Inflammatory macrophage (primary cell): ENCODE measurements at regions not wholly inside any gene's neighbourhood (a gene's known extent, or its start where the extent isn't known, plus 50 kb on each side); places are given as distances from the start of the nearest gene placed in this dataset.
A peak's percentile ranks its signal among the peaks of the same experiment; 100 is the strongest.
"Not testable (repeated sequence)": the region's sequence is repeated elsewhere in the genome, so short reads cannot be mapped to it uniquely, and the experiment has no call there.

Experiments
- DNase-seq, 2 donors: peaks; one replicate each; pipeline ENCODE4 v3.0.0-alpha.2; 2020 to 2022

GRCh38 chr4:117135634-117136354 lies 50.4 kb upstream of the TRAM1L1 start:
- DNase-seq = no peak

GRCh38 chr4:117137145-117137544 lies 51.8 kb upstream of the TRAM1L1 start:
- peak in 1 of 2 donors; percentile 2 for DNase-seq

- not testable (repeated sequence) for DNase-seq
Measured at GRCh38 chr4:117138732-117139131, 53.4 kb upstream of the TRAM1L1 start.

GRCh38 chr4:117154251-117154650 lies 68.9 kb upstream of the TRAM1L1 start:
- no peak for DNase-seq

GRCh38 chr4:117156806-117157205 lies 71.4 kb upstream of the TRAM1L1 start:
- no peak for DNase-seq

- DNase-seq = no peak
Measured at GRCh38 chr4:117157360-117157759, 72.0 kb upstream of the TRAM1L1 start.

- no peak for DNase-seq
Measured at GRCh38 chr4:117162976-117163375, 77.6 kb upstream of the TRAM1L1 start.

- DNase-seq = no peak
Measured at GRCh38 chr4:117164338-117164737, 79.0 kb upstream of the TRAM1L1 start.

GRCh38 chr4:117175369-117175768 lies 90.0 kb upstream of the TRAM1L1 start:
- DNase-seq = not testable (repeated sequence)

- DNase-seq = no peak
Measured at GRCh38 chr4:117203231-117203630, 117.9 kb upstream of the TRAM1L1 start.

GRCh38 chr4:117210551-117210950 lies 125.2 kb upstream of the TRAM1L1 start:
- no peak for DNase-seq

GRCh38 chr4:117224256-117224655 lies 138.9 kb upstream of the TRAM1L1 start:
- no peak for DNase-seq

GRCh38 chr4:117225471-117225870 lies 140.1 kb upstream of the TRAM1L1 start:
- DNase-seq = no peak

- no peak for DNase-seq
Measured at GRCh38 chr4:117227925-117228324, 142.5 kb upstream of the TRAM1L1 start.

- no peak for DNase-seq
Measured at GRCh38 chr4:117239434-117239833, 154.1 kb upstream of the TRAM1L1 start.

GRCh38 chr4:117249333-117249732 lies 164.0 kb upstream of the TRAM1L1 start:
- no peak for DNase-seq

GRCh38 chr4:117264072-117264471 lies 178.7 kb upstream of the TRAM1L1 start:
- no peak for DNase-seq

- no peak for DNase-seq
Measured at GRCh38 chr4:117267317-117267716, 181.9 kb upstream of the TRAM1L1 start.

GRCh38 chr4:117284736-117285135 lies 199.4 kb upstream of the TRAM1L1 start:
- no peak for DNase-seq

- DNase-seq = no peak
Measured at GRCh38 chr4:117293784-117294183, 208.4 kb upstream of the TRAM1L1 start.

GRCh38 chr4:117302226-117302625 lies 216.8 kb upstream of the TRAM1L1 start:
- no peak for DNase-seq

GRCh38 chr4:117311215-117311614 lies 225.8 kb upstream of the TRAM1L1 start:
- no peak for DNase-seq

- DNase-seq = no peak
Measured at GRCh38 chr4:117311989-117312388, 226.6 kb upstream of the TRAM1L1 start.

GRCh38 chr4:117324851-117325491 lies 239.6 kb upstream of the TRAM1L1 start:
- DNase-seq = no peak
